Right cardiac atrium (tissue), 5 donors: ENCODE measurements at regions not wholly inside any gene's neighbourhood (a gene's known extent, or its start where the extent isn't known, plus 50 kb on each side); places are given as distances from the start of the nearest gene placed in this dataset.

Source experiments
- ATAC-seq, 2 donors: fragments of 200-7000 bp; cut with Tn5 transposase; one replicate each; pipeline versions ENCODE4 v1.8.0 to v1.9.1; 2020; ENCODE audit warnings: moderate library complexity in 2 of 2, mild to moderate bottlenecking in 1 of 2
- DNase-seq, 3 donors: peaks; one replicate each; pipeline ENCODE4 v3.0.0-alpha.2; 2020
- H3K27ac ChIP-seq: one replicate; pipeline ENCODE4 v1.5.1; 2013; ENCODE audit warnings: mild to moderate bottlenecking, low read length, control low read depth, moderate library complexity
- H3K27me3 ChIP-seq: one replicate; pipeline ENCODE4 v1.6.1; 2013; ENCODE audit not compliant: control insufficient read depth, insufficient read depth
- H3K4me1 ChIP-seq: one replicate; pipeline ENCODE4 v1.6.1; 2013; ENCODE audit warnings: low read length; ENCODE audit not compliant: control insufficient read depth, insufficient read depth
- H3K4me3 ChIP-seq: one replicate; pipeline ENCODE4 v1.5.1; 2013; ENCODE audit warnings: low read length, control low read depth
- H3K9me3 ChIP-seq: one replicate; pipeline ENCODE4 v1.6.1; 2013; ENCODE audit warnings: low read length; ENCODE audit not compliant: control insufficient read depth
- WGBS: extraction: QIAGEN DNeasy Blood & Tissue Kit; methylation state at CpG from one replicate; pipeline ENCODE4 v1.1.7; 2013; 5-methylcytosine and 5-hydroxymethylcytosine counted together
- intact Hi-C, 4 donors: fragments of 100-400 bp; cut with DNase I; formaldehyde crosslinking; loops; one replicate each; pipeline versions ENCODE4 v1.11.0 to v1.14.0; 2022 to 2023
- donor health status: healthy with polysubstance abuse.
- donor health status: DM: no; HTN: yes; CAD: no.
- donor health status: DM: no; HTN: no; CAD: no.
- donor health status: DM: no; HTN: yes; CAD: no; lungs with severe emphysema.
- donor health status: DM: yes; HTN: yes; CAD: no.

DNA sequence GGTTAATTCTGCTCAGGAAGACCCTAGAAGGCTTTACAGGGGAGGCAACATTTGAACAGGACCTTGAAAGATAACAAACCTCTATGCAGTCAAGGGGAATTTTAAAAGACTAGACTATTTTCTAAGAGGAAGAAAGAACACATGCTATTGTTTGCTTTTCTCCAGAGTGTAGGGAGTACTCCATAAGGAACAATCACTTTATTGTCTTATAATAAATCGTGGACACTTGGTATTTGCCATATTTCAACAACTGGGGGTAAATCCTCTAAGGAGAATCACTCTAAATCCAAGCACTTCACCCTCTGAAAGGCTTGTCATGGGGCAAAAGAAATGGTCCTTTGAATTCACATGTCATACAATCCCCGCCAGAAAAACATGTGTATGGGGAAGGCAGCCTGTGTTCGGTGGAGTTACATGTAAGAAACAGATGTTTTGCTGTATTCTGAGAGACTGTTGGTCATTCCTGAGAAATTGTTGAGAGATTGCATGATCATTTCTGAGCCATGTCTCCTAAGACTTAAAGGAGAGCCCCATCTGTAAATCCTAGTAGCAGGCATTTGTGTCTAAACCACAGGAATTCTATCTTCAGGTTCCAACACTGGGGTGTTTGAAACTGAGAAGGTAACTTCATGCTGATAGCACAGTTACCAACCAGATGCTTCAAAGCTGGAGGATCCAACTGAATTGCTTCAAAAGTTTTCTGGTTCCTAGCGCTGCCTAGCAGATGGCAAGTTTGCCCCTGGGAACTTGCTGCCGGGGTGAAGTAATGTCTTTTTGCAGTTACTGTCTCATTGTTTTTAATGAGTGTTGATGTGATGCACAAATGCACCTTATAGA lies 66.8 kb downstream of the FZD4 start:
- Histone ChIP-seq H3K9me3 (no peaks in the 10 kb centered on the region), H3K27ac (no peak overlapping the region), H3K4me3 (no peak overlapping the region), H3K4me1 (no peaks in the 10 kb centered on the region), H3K27me3 (no peaks in the 10 kb centered on the region)
- WGBS: 70% methylated on average over 5 of the region's 5 CpGs
- no peak for DNase-seq
- intact Hi-C loops: no loop called here
- no peak for ATAC-seq

DNA sequence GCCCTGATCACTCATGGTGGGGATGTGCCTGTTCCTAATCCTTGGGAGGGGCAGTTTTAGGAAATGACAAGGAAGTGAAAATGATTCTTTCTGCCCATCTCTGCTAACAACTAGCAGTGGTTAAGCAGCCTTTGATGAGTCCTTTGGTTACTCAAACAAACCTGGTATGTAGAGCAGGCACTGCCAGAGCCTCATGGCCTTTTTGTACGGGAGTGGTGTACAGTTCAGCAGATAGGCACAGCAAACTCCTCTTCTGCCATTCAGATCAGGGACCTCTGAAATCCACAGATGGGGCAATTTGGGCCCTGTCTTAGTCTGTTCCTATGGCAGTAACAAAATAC lies 66.2 kb downstream of the FZD4 start:
- WGBS: 88% methylated on average over 1 of the region's 1 CpG
- Histone ChIP-seq H3K4me1 (no peaks in the 10 kb centered on the region), H3K4me3 (no peak overlapping the region), H3K9me3 (no peaks in the 10 kb centered on the region), H3K27me3 (no peaks in the 10 kb centered on the region), H3K27ac (no peak overlapping the region)
- no peak for DNase-seq
- ATAC-seq: no peak
- intact Hi-C loops: no loop called here

DNA sequence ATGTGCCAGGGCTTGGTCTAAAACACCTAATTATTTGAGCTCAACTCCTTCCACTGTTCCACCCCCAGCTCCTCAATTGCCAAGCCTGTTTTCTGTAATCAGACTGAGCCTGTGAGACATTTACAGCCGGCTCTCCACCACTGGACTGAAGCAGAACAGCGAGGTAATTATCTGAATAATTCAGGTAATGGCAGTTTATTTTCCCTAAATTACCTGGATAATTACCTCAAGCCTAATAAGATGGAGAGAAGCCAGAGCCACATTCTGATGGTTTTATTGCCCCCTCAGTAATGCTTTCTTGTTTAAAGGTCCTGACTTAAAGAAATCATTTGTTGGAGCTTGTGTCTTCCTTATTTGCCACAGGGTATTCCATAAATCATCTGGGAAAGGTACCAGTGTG lies 64.2 kb downstream of the FZD4 start:
- Histone ChIP-seq H3K4me1 (no peaks in the 10 kb centered on the region), H3K27ac (no peak overlapping the region), H3K27me3 (no peaks in the 10 kb centered on the region), H3K9me3 (no peaks in the 10 kb centered on the region), H3K4me3 (no peak overlapping the region)
- 93% methylated on average over 2 of the region's 2 CpGs for WGBS
- no peak for DNase-seq
- intact Hi-C loops: no loop called here
- ATAC-seq: no peak

DNA sequence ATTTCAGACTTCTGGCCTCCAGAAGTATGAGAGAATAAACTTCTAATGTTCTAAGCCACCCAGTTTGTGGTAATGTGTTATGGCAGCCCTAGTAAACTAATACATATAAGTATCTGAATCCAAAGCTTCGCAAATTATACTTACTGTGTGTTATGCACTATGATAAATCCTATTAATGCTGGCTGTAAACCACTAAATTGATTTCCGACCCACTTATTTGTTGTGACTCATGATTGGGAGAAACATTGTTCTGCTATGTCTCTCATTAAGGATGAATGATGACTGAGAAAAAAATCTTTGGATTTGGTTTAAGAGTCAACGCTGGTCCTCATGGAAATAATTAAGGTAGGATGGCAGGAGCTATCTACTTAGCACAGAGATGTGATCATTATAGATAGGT lies 62.0 kb downstream of the FZD4 start:
- ATAC-seq: no peak

More for the DNA sequence above, 62.0 kb downstream of the FZD4 start:
- intact Hi-C loops: no loop called here
- H3K9me3 ChIP-seq: no peaks in the 10 kb centered on the region
- no peak overlapping the region for H3K4me3 ChIP-seq
- DNase-seq: no peak
- WGBS: 95% methylated on average over 3 of the region's 3 CpGs
- no peak overlapping the region for H3K27ac ChIP-seq
- H3K4me1 ChIP-seq: no peaks in the 10 kb centered on the region
- no peaks in the 10 kb centered on the region for H3K27me3 ChIP-seq
